Fibroblast of mammary gland (primary cell): ENCODE measurements at regions not wholly inside any gene's neighbourhood (a gene's known extent, or its start where the extent isn't known, plus 50 kb on each side); places are given as distances from the start of the nearest gene placed in this dataset.

Source experiments
- DNase-seq: peaks from one replicate; pipeline ENCODE4 v3.0.0-alpha.2; 2010; ENCODE audit warnings: low read depth
- H3K4me3 ChIP-seq: 2 replicates; pipeline ENCODE4 v1.5.1; 2011; ENCODE audit warnings: low read depth, mild to moderate bottlenecking, low read length, moderate library complexity; ENCODE audit not compliant: control insufficient read depth
- TF ChIP-seq, protein P1 (sequence below): conservative IDR thresholded peaks from 2 replicates; pipeline ENCODE4 v1.5.1; 2011; ENCODE audit warnings: low read depth, low read length, inconsistent platforms; ENCODE audit not compliant: control insufficient read depth, insufficient read depth

DNA sequence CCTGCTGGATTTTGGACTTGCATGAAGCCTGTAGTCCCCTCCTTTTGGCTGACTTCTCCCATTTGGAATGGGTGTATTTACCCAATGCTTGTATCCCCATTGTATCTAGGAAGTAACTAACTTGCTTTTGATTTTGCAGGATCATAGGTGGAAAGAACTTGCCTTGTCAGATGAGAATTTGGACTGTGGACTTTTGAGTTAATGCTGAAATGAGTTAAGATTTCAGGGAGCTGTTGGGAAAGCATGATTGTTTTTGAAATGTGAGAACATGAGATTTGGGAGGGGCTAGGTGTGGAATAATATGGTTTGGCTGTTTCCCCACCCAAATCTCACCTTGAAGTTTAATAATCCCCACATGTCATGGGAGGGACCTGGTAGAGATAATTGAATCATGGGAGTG is 189.6 kb upstream of the CDKN2B start:
- H3K4me3 ChIP-seq, result no peak overlapping the region
- TF ChIP-seq, protein P1, sequence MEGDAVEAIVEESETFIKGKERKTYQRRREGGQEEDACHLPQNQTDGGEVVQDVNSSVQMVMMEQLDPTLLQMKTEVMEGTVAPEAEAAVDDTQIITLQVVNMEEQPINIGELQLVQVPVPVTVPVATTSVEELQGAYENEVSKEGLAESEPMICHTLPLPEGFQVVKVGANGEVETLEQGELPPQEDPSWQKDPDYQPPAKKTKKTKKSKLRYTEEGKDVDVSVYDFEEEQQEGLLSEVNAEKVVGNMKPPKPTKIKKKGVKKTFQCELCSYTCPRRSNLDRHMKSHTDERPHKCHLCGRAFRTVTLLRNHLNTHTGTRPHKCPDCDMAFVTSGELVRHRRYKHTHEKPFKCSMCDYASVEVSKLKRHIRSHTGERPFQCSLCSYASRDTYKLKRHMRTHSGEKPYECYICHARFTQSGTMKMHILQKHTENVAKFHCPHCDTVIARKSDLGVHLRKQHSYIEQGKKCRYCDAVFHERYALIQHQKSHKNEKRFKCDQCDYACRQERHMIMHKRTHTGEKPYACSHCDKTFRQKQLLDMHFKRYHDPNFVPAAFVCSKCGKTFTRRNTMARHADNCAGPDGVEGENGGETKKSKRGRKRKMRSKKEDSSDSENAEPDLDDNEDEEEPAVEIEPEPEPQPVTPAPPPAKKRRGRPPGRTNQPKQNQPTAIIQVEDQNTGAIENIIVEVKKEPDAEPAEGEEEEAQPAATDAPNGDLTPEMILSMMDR, result no peak

DNA sequence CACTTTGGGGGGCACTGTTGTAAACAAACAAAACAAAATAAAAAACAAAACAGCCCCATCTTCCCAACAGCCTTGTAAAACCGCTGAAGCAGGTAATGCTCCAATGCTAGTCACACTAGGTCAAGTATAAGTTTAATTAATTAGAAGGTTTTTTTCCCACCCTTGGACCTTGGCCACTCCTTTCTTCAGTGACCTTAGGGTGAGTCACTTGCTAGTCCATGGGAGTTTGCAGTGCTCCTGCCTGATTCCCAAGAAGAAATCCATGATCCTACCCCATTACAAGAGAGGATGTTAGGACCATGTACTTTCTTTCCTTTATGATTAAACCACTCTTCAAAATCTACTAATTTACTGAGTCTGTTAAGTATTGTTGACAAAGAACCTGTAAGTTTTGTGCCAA is 192.2 kb upstream of the CDKN2B start:
- no peak overlapping the region for H3K4me3 ChIP-seq
- TF ChIP-seq, protein P1, result no peak
- DNase-seq, result peak; percentile 52

More for the DNA sequence above, 189.6 kb upstream of the CDKN2B start:
- no peak for DNase-seq

DNA sequence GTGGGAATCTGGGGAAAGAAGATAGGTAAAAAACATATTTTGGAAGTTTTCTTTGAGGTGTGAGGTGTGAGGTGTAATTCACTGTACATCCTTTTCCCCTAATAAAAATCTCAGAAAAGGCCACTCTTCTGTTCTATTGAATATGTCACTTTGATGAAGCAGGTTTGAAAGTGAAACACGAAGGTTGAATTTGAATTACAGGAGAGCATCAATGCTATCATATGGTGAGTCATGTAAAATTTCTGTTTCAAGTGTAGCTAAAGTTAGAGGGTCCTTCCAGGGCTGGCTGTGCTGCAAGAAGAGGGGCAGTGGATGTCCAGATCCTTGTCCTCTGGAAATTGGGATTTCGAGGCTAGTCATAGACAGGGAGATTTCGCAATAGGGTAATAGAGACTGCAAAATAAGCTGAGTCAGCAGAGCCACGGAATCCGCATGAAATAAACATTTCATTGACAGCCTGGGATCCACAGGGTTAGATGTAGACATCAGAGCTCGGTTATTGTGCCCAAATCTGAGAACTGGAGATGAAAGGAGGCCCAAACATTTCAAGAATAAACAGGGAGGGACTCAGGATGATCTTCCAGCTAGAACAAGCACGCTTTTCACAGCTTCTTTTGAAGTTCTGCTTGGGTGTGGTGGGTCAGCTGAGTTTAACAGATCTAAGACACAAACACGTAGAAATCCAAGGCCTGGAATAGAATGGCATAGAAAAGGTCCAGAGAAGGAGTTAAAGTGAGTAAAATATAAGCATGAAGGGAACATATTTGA is 194.4 kb upstream of the CDKN2B start:
- H3K4me3 ChIP-seq, result no peak overlapping the region
- TF ChIP-seq, protein P1, result no peak
- peak; percentile 78 for DNase-seq

DNA sequence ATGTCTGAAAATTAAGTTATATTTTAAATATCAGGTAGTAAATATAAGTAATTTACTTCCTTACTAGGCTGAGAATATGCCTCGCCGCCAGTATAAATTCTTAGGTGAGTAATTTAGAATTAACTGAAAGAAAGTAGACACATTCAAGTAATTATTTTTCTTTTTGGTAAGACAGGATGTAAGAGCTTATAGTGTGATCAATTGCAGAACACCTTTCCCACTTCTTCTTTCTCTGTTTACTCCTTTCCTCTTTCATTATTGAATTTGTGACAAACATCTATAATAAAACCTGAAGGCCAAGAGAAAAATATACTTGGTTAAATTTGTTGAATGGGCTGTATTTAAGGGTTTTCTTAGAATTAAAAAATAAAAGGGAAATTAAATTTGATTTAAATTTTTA is 195.1 kb upstream of the CDKN2B start:
- TF ChIP-seq, protein P1, result no peak
- no peak overlapping the region for H3K4me3 ChIP-seq

DNA sequence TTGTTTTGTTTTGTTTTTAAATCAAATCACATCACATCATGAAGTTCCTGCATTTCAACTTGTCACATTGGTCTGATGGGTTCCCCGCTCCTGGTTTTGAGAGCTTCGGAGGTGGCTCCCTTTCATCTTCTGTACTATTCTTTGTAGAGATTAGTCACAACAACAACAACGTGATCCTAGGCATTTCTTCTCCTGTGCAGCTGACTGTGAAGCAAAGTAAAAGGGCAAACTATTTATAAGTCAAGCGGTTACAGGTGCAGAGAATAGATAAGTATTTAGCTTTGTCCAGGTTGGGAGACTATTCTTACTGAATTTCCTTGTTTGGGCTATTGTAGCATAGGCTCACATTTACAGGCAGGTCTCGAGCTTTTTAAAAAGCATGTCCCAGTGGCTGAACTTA is 197.7 kb upstream of the CDKN2B start:
- no peak overlapping the region for H3K4me3 ChIP-seq
- DNase-seq, result no peak
- TF ChIP-seq, protein P1, result no peak

More for the DNA sequence above, 195.1 kb upstream of the CDKN2B start:
- no peak for DNase-seq

DNA sequence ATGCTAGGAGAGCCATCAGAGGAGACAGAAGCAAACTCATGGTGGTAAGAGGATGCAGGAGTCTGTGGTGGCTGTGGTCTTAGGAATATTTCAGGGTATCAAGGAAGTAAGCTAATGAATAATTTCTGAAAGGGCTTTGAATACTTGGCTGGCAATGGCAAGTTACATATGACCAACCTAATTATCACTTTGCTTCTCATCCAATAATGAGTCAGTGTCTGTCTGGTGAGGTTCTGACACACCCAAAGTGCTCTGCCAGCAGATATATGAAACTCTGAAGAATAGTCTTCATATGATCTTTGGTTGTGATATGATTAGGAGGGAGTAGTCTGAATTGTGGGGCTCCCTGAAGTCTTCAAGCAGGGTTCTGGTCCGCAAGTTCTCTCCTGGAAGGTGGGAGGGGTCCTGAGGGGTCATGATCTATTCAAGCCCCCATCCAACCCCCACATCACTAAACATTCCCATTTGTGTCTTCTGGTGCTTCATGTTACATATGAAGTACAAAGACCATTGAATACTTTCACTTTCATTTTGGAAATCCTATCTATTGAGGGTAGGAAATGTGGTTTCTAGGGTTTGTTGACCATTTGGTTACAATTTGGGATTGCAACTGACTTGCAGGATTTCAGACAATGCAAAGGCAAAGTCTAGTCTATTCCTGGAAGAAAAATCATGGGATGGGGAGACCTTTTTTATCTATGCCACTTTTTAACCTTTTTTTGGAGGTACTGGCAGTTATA is 199.9 kb upstream of the CDKN2B start:
- H3K4me3 ChIP-seq, result no peak overlapping the region
- DNase-seq, result peak; percentile 72
- TF ChIP-seq, protein P1, result no peak
